ENCODE measurements at regions not wholly inside any gene's neighbourhood (a gene's known extent, or its start where the extent isn't known, plus 50 kb on each side); places are given as distances from the start of the nearest gene placed in this dataset.
"Not testable (repeated sequence)": the region's sequence is repeated elsewhere in the genome, so short reads cannot be mapped to it uniquely, and the experiment has no call there.

GRCh38 chr16:75865736-75866135, 139.4 kb upstream of the CPHXL start:
- ChIA-PET POLR2A (no interaction called here), CTCF (no interaction called here)
- Histone ChIP-seq H3K27ac (ENCODE audit: low read length) (no peak overlapping the region), H3K4me1 (ENCODE audit: control insufficient read depth, insufficient read depth, low read length) (no peaks in the 10 kb centered on the region), H3K36me3 (ENCODE audit: control insufficient read depth, insufficient read depth, low read length) (no peaks in the 10 kb centered on the region), H3K4me3 (ENCODE audit: low read depth in 2 of 2, low read length in 2 of 2) (no peak overlapping the region), H3K9me3 (ENCODE audit: control insufficient read depth, insufficient read depth, low read depth, low read length) (no peaks in the 10 kb centered on the region), H3K27me3 (ENCODE audit: control insufficient read depth, insufficient read depth, low read length) (no peaks in the 10 kb centered on the region)
- DNase-seq (ENCODE audit: low read depth, low spot score) (no peak), ATAC-seq (no peak)
- in situ Hi-C loops (cut with HindIII; ENCODE audit: low pct_unique_long_range_greater_than_20kb, low sequenced_read_pairs): no loop called here
- no TSS peak for BruUV-seq (replicated peaks)
- no peak for TF ChIP-seq POLR2AphosphoS5 (IDR thresholded peaks at IDR 0.05; ENCODE audit: low read depth, low read length)
- TF ChIP-seq REST (IDR thresholded peaks at IDR 0.05; ENCODE audit: insufficient read depth in 1 of 2, low read depth in 2 of 2, low read length in 1 of 2): no peak
- no peak for TF ChIP-seq TCF7L2 (IDR thresholded peaks at IDR 0.05; ENCODE audit: low read depth, low read length)
- no peak for TF ChIP-seq CTCF (IDR thresholded peaks at IDR 0.05)
- no peak for TF ChIP-seq SIN3A (IDR thresholded peaks at IDR 0.05; ENCODE audit: borderline replicate concordance, insufficient read depth, low read depth, low read length)
- intact Hi-C loops (cut with micrococcal nuclease; ENCODE audit: unreplicated experiment): no loop called here

- Histone ChIP-seq H3K9me3 (ENCODE audit: control insufficient read depth, insufficient read depth, low read depth, low read length) (no peaks in the 10 kb centered on the region), H3K4me1 (ENCODE audit: control insufficient read depth, insufficient read depth, low read length) (no peaks in the 10 kb centered on the region), H3K4me3 (ENCODE audit: low read depth in 2 of 2, low read length in 2 of 2) (no peak overlapping the region), H3K36me3 (ENCODE audit: control insufficient read depth, insufficient read depth, low read length) (no peaks in the 10 kb centered on the region), H3K27ac (ENCODE audit: low read length) (no peak overlapping the region), H3K27me3 (ENCODE audit: control insufficient read depth, insufficient read depth, low read length) (no peaks in the 10 kb centered on the region)
- BruUV-seq (replicated peaks): no TSS peak
- in situ Hi-C loops (cut with HindIII; ENCODE audit: low pct_unique_long_range_greater_than_20kb, low sequenced_read_pairs) (no loop called here), intact Hi-C loops (cut with micrococcal nuclease; ENCODE audit: unreplicated experiment) (no loop called here)
- ChIA-PET POLR2A (no interaction called here), CTCF (no interaction called here)
- no peak for TF ChIP-seq CTCF (IDR thresholded peaks at IDR 0.05)
- no peak for TF ChIP-seq TCF7L2 (IDR thresholded peaks at IDR 0.05; ENCODE audit: low read depth, low read length)
- no peak for TF ChIP-seq SIN3A (IDR thresholded peaks at IDR 0.05; ENCODE audit: borderline replicate concordance, insufficient read depth, low read depth, low read length)
- TF ChIP-seq POLR2AphosphoS5 (IDR thresholded peaks at IDR 0.05; ENCODE audit: low read depth, low read length): no peak
- TF ChIP-seq REST (IDR thresholded peaks at IDR 0.05; ENCODE audit: insufficient read depth in 1 of 2, low read depth in 2 of 2, low read length in 1 of 2): no peak
- DNase-seq (ENCODE audit: low read depth, low spot score) (no peak), ATAC-seq (no peak)
Observed at GRCh38 chr16:75868636-75869632, 142.6 kb upstream of the CPHXL start.

- in situ Hi-C loops (cut with HindIII; ENCODE audit: low pct_unique_long_range_greater_than_20kb, low sequenced_read_pairs); BruUV-seq (replicated peaks); DNase-seq (ENCODE audit: low read depth, low spot score); H3K36me3 ChIP-seq (ENCODE audit: control insufficient read depth, insufficient read depth, low read length); ATAC-seq; H3K27me3 ChIP-seq (ENCODE audit: control insufficient read depth, insufficient read depth, low read length); H3K9me3 ChIP-seq (ENCODE audit: control insufficient read depth, insufficient read depth, low read depth, low read length); H3K4me3 ChIP-seq (ENCODE audit: low read depth in 2 of 2, low read length in 2 of 2); H3K4me1 ChIP-seq (ENCODE audit: control insufficient read depth, insufficient read depth, low read length); H3K27ac ChIP-seq (ENCODE audit: low read length); intact Hi-C loops (cut with micrococcal nuclease; ENCODE audit: unreplicated experiment); CTCF ChIA-PET; POLR2A ChIA-PET: not testable (repeated sequence)
Observed at GRCh38 chr16:75881280-75881679, 155.0 kb upstream of the CPHXL start.
